Activated CD8-positive, alpha-beta memory T cell treated with anti-CD3 and anti-CD28 coated beads for 48 hours (primary cell): ENCODE measurements at regions not wholly inside any gene's neighbourhood (a gene's known extent, or its start where the extent isn't known, plus 50 kb on each side); places are given as distances from the start of the nearest gene placed in this dataset.
"Not testable (repeated sequence)": the region's sequence is repeated elsewhere in the genome, so short reads cannot be mapped to it uniquely, and the experiment has no call there.

Experiments
- DNase-seq, 3 experiments: peaks; one replicate each; pipeline ENCODE4 v3.0.0-alpha.2; 2020; ENCODE audit warnings: low read depth in 2 of 3, low spot score in 2 of 3

DNA sequence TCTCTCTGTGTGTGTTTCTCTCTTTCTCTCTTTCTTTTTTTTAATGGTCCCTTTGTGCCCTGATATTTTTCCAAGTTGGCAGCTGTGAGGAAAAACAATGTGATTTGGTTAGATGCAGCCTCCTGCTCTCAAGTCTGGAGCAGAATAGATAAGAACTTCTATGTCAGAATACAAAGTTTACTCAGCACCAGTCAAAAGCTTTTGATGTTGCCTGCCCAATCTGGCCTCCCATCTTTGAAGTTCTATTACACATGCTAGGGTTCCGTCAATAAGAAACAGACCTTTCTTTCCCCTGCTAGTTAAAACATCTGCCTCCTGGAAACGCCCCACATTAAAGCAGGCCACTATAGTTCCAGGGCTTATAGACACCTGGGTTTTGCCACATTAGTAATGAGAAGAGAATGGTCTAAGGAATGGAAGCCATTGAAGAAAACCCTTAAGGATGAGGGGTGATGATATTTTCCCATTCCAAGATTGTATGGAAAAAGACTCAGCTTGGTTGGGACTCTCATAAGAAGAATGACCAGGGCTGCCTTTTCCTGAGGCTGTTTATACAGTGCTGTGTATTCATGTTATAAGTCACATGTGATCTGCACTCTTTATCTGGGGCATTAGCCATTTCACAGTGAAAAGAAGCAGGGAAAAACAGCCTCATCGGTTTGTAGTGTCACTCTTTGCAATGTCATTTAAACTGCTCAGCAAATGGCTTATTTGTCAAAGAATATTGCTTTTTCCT, 414.7 kb upstream of the PROX1 start:
- no peak for DNase-seq

- DNase-seq, result no peak
Observed at GRCh38 chr1:213573648-213574009, 414.1 kb upstream of the PROX1 start.

DNA sequence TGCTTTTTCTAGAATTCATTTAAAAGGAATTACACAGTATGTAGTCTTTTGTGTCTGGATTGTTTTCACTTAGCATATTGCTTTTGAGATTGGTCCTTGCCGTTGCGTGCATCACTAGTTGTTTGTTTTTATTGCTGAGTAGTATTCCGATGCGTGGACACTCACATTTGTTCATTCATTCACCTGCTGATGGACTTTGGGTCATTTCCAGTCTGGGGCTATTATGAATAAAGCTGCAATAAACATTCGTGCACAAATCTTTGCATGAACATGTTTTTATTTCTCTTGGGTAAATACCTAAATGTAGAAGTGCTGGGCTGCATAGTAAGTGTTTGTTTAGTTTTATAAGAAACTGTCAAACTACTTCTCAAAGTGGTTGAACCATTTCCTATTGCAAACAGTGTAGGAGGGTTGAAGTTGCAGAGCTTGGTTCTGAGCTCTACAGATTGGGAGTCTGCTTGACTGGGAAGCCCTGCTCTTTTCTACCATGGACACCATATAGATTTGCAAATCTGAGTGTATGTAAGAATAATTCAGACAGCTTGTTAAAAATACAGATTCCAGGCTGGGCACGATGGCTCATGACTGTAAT, 404.7 kb upstream of the PROX1 start:
- no peak for DNase-seq

DNA sequence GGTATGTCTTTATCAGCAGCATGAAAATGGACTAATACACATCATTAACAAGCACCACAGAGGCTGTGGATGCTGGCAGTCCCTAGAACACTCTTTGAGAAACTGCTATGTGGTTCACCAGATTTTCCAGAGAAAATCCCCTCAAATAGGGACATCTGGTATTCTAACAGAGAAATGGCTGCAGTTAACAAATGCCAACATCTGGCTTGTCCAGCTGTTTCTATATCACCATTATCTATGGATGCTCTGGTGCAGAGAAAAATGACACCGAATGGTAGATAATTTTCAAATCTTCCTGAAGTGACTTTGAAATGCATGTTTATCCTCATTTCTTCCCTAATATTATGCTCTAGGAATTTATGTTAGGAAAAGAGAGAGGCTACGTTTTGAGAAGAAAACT, 403.5 kb upstream of the PROX1 start:
- DNase-seq, result no peak

DNA sequence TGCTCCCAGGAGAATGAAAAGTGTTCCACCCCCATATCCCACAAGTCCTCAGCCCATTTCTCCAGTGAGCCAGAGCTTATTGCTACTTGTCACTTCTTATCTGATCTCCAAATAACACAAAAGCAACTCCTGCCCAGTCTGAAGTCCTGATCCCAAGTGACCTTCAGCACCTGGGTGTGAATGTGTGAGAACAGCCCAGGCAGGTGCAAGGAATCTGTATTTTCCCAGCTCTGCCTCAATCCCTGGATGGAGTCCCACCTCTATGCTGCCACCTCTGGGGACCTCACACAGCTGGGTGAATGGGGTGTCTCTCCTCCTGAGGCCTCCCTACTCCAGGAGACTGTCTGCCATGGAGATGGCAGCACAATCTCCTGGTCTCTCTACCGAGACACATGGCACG, 402.4 kb upstream of the PROX1 start:
- no peak for DNase-seq

DNA sequence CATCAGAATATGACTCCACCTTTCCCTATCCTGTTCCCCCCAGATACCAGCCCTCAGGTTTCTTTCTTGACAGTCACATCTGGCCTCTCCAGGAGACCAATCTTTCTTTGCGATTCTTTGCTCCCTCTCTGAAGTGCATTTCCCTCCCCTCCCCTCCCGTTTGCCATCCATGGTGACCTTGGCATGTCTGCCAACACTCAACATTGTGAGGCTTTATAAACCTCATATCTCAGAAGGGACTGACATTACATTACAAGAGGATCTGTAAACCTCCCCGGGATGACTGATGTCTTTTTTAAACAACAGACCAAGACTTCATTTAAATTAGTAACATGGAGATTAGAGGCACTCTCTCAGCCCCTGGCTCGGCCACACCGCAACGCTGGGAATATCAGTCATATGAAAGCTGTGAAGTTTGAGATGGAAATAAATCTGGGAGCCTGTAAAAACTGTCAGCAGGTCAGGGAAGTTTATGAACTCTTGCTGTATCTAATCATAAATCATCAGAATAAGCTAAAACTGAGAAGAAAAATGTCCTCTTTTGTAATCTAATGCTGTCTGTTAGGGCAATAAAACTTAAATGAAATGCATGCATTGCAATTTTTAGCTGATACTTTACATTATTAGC, 401.7 kb upstream of the PROX1 start:
- DNase-seq, result no peak

DNA sequence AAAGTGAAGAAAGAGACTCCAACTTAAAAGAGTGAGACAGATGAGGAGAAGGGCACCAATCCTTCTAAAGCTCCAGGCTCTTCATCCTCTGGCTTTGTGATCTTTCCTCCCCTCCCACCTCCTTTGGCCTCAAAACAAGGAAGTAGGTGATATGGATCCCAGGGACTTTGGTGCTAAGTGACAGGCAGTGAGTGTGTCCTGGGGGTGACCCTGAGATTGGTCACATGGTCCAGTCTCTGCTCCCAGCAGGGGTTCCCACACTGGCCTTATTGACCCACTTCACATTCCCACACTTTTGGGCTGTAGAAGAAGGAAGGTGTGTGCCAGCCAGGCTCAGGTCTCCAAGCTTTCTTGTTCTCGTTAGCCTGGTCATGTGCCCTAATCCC, 401.2 kb upstream of the PROX1 start:
- no peak for DNase-seq

DNA sequence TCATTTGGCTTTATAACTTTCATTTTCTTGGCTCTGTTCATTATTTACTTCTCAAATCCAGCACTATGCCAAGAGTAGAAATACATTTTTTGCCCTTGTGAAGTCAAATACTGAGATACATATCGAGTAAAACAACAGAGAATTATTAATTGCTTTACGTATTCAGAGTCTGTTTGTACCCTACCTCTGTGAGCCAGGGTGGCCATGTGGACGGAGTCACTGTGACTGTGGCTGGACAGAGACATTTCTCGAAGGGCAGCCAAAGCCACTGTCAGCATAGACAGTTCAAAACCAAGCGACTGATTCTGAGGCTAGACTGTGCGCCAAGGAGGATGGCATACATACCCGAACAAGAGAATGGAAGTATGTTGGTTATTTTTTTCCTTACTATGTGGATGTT, 391.0 kb upstream of the PROX1 start:
- DNase-seq, result no peak

- no peak for DNase-seq
Observed at GRCh38 chr1:213598263-213598662, 389.5 kb upstream of the PROX1 start.

GRCh38 chr1:213600879-213601278, 386.9 kb upstream of the PROX1 start:
- no peak for DNase-seq

- DNase-seq, result not testable (repeated sequence)
Observed at GRCh38 chr1:213601705-213602104, 386.1 kb upstream of the PROX1 start.

DNA sequence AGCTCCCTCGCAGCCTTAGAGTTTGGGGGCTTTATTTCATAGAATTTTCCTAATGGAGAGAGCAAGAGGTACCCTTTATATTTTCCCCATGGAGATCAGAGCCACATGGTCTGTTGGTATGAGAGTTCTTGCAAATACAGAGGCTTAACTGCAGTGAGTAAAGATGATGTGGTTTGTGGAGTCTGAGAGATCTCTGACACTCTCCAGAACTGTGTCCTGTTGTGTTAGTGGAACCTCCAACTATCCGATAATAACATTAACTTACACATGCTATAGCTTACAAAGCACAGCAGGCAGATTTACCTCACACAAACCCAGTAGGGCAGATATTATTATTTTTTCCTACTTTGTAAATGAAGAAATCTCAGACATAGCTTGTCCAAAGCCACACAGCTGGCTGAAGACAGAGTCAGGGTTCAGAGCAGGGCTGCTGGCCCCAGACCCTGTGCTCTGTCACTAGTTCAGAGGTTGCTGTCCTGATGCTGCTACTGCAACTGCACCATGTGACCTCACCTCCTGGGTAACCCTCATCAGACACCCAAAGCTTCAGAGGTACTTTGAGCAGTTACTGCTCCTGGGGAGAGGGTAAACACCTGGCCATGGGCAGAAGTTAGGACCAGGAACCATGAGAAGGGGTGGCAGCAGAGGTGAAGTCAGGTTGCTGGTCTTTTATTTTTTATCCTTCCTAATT, 384.8 kb upstream of the PROX1 start:
- DNase-seq, result no peak

DNA sequence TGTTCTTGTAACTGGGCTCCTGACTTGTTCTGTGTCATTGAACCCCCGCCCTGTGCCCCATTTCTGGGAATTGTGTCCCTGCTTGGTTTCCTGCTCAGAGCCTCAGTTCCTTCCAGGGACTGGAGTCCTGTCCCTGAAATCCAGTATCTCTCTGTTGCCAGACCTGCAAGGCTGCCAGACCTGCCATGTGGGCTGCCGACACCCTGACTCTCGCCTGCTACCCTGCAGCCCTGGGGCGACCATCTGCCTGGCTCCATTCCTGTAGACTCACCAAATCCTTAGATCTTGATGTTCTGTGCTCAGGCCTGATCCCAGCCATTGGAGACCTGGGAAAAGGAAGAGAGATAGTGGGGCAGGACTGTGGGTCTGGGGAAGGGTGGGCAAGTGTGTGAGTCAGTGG, 383.3 kb upstream of the PROX1 start:
- DNase-seq, result no peak

- DNase-seq, result no peak
Observed at GRCh38 chr1:213605732-213606131, 382.0 kb upstream of the PROX1 start.

GRCh38 chr1:213606252-213606820, 381.4 kb upstream of the PROX1 start:
- DNase-seq, result no peak

GRCh38 chr1:213613549-213613948, 374.2 kb upstream of the PROX1 start:
- no peak for DNase-seq

DNA sequence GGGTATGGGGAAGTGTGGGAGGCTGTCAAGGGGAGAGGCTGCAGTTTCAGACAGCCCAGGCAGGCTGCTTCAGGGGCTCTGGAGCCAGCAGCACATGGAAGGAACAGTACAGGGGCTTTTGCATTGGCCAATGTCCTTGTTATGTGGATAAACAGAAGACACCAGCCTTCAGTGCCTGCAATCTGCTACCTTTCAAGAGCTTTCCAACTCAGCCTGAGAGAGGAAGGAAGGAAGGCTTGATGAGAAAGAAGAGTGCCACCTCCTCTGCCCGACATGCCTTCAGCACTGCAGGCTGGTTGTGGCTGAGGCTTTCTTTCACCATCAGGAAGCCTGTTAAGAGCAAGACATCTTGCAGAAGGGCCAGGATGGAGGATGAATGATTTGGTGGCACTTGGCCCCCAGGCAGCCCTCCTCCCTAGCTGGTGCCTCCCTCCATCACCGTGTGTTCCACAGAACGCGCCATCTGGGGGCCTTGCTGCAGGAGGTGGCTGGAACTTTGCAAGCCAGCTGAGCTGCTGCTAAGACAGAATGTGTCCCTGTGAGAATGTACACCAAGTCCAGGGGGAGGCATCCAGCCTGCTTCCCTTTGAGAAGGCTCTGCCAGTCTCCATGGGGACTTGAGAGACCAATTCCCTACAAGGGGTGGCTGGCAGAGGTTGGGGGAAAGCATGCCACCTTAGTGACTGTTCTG, 372.4 kb upstream of the PROX1 start:
- no peak for DNase-seq

GRCh38 chr1:213617133-213617532, 370.6 kb upstream of the PROX1 start:
- DNase-seq, result no peak

DNA sequence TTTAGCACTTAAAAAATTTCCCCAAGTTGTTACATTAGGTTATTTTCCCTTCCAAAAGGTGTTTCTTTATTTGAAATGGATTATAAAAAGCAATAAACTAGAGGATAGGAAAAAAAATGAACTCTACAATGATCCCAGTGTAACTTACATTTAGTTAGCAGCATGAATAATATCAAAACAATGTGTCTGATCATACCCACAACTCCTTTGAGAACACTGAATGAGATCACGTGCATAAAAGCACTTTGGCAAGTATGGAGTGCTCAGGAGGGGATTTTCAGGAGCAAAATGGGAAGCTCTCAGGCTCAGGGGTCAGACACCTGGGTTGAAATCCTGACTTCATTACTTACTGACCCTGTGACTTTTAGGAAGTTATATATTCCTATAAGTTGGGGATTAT, 369.7 kb upstream of the PROX1 start:
- DNase-seq, result no peak

DNA sequence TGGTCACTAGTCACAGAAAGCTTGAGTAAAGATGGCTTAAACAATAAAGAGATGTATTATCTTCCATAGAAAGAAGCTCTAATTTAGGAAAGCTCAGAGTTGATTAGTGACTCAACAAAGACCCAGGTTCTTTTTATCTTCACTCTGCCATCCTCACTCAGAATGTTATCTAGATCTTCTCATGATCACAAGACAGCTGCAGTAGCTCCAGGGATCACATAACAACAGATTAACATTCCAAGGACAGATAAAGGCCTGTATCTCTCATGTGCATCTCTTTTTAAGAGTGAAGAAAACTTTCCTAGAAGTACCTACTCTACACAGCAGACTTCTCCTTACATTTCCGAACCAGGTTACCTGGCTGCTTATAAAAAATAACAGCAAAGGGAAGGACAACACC, 368.7 kb upstream of the PROX1 start:
- DNase-seq, result no peak

DNA sequence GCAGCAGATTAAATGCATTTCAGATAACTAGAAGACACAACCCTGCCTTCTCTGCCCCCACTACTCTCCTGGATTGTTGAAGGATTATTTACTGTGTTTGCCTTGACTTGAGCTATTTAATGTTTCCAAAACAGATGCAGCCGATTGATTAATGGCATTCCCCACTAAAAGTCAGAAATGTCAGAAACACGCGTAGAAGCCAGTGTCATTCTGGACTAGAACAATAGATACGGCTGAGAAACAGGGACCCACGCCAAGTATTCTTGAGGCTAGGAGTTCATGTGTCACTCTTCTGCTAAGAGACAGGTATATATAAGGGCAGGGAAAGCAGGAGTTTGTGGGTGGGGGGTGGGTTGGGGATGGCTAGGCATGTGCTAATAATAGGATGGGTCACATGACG, 366.7 kb upstream of the PROX1 start:
- DNase-seq, result no peak
